Kidney epithelial cell (primary cell): ENCODE measurements at regions not wholly inside any gene's neighbourhood (a gene's known extent, or its start where the extent isn't known, plus 50 kb on each side); places are given as distances from the start of the nearest gene placed in this dataset.
A peak's percentile ranks its signal among the peaks of the same experiment; 100 is the strongest.

Experiments
- DNase-seq: peaks from one replicate; pipeline ENCODE4 v3.0.0-alpha.2; 2010; ENCODE audit warnings: low read depth
- H3K27me3 ChIP-seq: 2 replicates; pipeline ENCODE4 v1.6.0; 2011; ENCODE audit warnings: low read length; ENCODE audit not compliant: control insufficient read depth, insufficient read depth
- H3K36me3 ChIP-seq: 2 replicates; pipeline ENCODE4 v1.5.1; 2011; ENCODE audit warnings: low read length; ENCODE audit not compliant: control insufficient read depth, insufficient read depth
- H3K4me3 ChIP-seq: 2 replicates; pipeline ENCODE4 v1.5.1; 2011; ENCODE audit warnings: low read depth, mild to moderate bottlenecking, control low read depth, low read length
- CTCF ChIP-seq: IDR thresholded peaks from 2 replicates; pipeline ENCODE4 v1.5.1; 2011; ENCODE audit warnings: mild to moderate bottlenecking, moderate library complexity, low read length, control low read depth, inconsistent platforms; ENCODE audit not compliant: insufficient read depth, poor library complexity, severe bottlenecking

- DNase-seq: peak; percentile 90
- Histone ChIP-seq H3K27me3 (no peaks in the 10 kb centered on the region), H3K4me3 (no peak overlapping the region), H3K36me3 (no peaks in the 10 kb centered on the region)
- TF ChIP-seq CTCF: no peak
Measured at GRCh38 chr9:90309809-90310520, 332.7 kb downstream of the DIRAS2 start.

- no peak for TF ChIP-seq CTCF
- DNase-seq: no peak
- Histone ChIP-seq H3K36me3 (no peaks in the 10 kb centered on the region), H3K4me3 (no peak overlapping the region), H3K27me3 (no peaks in the 10 kb centered on the region)
Measured at GRCh38 chr9:90310521-90310876, 332.1 kb downstream of the DIRAS2 start.

GRCh38 chr9:90311811-90312210 lies 330.8 kb downstream of the DIRAS2 start:
- TF ChIP-seq CTCF: no peak
- no peak for DNase-seq
- Histone ChIP-seq H3K4me3 (no peak overlapping the region), H3K27me3 (no peaks in the 10 kb centered on the region), H3K36me3 (no peaks in the 10 kb centered on the region)

GRCh38 chr9:90322296-90322695 lies 320.3 kb downstream of the DIRAS2 start:
- H3K36me3 ChIP-seq: no peaks in the 10 kb centered on the region
- no peak for TF ChIP-seq CTCF
- H3K27me3 ChIP-seq: no peaks in the 10 kb centered on the region
- DNase-seq: no peak
- no peak overlapping the region for H3K4me3 ChIP-seq

- no peak overlapping the region for H3K4me3 ChIP-seq
- no peaks in the 10 kb centered on the region for H3K36me3 ChIP-seq
- DNase-seq: no peak
- no peaks in the 10 kb centered on the region for H3K27me3 ChIP-seq
- no peak for TF ChIP-seq CTCF
Measured at GRCh38 chr9:90325913-90326653, 316.5 kb downstream of the DIRAS2 start.
